GM19467 (cell line): ENCODE measurements at regions not wholly inside any gene's neighbourhood (a gene's known extent, or its start where the extent isn't known, plus 50 kb on each side); places are given as distances from the start of the nearest gene placed in this dataset.

Experiments used
- ATAC-seq: cut with Tn5 transposase; IDR thresholded peaks from one replicate; pipeline ENCODE4 v1.9.1; 2021; ENCODE audit warnings: mild to moderate bottlenecking, moderate library complexity; ENCODE audit not compliant: unreplicated experiment

DNA sequence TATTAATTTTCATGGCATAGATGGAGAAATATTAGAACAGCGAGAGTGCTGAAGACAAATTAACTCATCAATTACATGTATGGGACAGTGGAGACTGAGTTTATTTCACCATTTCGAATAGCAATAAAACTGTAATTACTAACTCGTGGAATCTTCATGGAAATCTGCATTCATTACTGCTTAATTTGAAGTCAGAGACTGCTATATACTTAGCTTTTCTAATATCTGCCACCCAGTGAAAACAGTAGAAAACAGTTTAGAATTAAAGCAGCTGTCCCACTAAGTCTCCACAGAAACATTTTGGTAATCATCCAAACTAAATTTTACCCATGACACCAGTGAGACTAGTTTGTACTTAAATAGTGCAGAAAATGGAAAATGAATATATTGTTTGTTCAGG lies 56.8 kb downstream of the IZUMO3 start:
- no peak for ATAC-seq

DNA sequence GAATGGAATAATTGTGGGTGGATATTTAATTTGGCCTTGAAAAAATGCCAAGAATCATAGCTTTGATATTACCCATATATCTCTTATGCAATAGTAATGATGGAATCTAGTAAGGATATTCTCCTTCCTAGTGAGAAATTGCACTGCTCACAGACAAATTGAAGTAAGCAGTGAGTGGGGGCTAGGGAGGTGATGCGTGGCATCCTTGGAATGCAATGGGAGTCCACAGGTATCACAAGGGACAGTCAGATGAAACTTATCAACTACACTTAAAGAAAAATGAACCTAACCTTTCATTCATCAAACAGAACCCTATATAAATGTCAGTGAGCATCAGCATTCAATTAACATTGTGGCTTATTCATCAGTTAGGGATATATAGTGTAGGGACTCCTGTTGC lies 57.8 kb downstream of the IZUMO3 start:
- ATAC-seq, result no peak

DNA sequence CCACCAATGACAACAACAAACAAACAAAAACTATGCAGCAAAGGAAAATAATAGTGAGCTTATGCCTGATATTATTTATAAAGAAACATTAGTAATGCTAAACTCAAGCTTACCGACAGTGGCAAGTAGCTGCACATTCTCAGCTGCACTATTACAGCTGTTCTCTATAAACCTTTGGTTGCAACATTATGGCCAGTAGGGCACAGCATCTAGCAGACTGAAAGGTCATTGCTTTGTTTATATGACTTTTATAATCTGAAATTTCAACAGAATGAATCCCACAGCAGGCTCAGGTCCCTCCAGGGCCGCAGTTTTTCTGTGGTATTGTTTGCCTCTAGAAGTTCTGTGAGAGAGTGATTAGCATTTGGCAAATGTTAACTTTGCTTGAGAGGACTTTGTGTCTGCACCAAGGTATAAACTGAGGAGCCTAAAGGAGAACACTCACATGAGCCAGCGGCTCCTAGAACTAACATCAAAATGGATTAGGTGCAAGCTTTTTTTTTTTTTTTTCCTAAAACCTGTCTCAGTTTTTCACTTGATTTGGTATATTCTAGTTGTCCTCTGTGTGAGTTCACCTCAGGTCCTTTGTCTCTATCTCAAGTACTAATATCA lies 58.3 kb downstream of the IZUMO3 start:
- no peak for ATAC-seq

DNA sequence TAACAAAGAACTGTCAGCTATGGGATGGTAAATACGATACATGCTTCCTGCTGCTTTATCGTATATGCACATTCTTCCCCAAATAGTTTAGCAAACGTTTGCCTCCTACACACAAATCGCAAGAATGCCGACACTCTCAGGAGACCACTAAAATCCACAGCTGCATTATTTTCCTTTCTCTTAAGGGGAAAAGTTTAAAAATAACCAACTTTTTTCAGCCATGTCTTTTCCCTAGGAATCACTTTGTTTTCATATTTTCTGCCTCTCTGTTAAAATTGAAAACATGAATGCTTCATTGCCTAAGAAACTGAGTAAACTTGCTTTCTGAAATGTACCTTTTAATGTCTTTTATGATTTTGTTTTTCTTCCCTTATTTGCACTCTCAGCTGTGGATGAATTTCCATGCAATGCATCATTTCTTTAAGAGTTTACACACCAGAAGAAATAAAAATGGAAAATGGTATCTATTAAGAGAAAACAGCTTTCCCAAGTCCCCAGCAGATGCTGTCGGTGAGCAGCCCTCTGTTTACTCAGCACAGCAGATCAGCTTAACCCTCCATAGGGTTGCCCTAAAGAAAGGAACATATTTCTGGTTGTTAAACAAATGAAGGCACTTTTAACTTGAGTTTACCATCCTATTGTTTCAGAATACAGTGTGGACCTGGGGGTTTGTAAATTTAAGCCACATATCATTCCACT lies 66.2 kb downstream of the IZUMO3 start:
- no peak for ATAC-seq

DNA sequence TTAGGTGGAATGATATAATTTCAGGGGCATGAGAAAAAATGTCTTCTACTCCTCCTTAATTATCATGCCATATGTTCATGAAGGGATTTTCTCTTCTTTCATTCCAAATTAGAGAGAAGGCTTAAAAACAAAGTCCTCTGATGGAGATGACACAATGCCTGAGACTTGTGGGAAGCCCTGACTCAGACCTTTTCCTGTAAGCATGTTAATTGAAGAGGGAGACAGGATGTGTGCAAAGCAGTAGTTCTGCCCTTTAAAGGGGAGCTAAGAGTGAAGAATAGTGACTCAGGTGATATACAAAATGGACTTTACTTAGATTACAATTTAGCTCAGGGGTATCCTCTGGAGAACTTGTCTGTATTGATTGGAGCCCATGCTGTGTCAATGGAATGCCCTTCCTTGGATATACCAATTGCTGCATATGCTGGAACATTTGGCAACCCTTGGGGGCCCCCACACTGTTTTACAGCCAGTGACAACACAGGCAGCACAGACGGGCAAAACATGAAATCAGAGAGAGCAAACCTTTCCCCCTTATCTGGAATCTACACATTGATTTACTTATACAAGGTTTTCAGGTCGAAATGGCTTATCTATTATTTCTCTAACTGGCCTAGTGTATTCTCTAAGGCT lies 81.3 kb downstream of the IZUMO3 start:
- ATAC-seq, result no peak

DNA sequence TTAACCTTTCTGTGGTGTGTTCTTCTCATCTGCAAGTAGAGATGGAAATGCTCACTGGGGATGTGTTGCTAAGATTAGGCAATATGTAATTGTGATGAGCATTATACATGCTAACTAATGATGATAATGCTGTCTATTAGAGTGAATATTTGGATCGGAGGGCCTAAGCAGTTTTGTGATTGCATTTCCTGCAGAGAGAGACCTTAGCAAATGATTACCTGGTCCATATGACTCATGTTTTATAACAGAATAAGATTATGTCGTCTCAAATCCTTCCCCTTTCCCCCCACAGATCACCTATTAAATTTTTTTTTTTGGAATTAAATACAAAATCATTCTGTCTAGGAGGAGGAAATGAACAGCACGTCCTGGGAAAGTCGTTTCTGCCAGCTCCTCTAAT lies 82.7 kb downstream of the IZUMO3 start:
- no peak for ATAC-seq

DNA sequence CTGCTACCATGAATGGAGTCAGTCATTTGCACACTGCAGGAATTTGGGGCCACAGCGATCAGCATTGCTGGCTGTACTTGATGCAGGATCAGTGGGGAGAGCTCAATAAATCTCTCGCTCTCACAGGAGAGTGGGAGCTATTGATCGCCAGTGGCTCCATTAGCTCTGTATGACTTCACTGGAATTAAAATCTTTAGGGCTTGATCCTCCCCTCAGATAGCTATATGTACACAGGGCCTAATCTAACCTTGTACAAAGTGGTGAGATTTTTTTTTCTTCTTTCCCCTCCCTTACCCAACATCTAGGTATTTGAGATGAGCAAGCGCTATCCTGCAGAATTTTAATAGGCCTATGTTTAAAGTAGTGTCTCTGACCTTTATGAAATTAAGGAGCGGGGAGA lies 84.9 kb downstream of the IZUMO3 start:
- no peak for ATAC-seq

DNA sequence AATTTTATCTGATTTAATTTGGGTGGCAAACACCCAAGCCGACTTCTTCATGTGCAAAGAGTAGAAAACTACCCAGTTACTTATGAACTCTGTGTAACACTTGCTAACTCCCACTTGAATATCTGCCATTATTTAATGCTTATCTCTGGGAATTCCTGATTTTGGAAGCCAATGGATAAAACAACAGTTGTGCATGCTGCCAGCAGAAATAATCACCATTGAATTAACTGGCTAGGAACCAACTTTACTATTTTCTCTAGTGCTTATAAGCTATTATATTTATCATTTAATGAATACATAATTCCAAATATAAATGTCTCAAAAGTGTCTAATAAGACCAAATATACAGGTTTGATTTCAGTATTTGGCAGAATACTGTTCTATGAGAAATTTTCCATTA lies 85.7 kb downstream of the IZUMO3 start:
- ATAC-seq, result no peak

DNA sequence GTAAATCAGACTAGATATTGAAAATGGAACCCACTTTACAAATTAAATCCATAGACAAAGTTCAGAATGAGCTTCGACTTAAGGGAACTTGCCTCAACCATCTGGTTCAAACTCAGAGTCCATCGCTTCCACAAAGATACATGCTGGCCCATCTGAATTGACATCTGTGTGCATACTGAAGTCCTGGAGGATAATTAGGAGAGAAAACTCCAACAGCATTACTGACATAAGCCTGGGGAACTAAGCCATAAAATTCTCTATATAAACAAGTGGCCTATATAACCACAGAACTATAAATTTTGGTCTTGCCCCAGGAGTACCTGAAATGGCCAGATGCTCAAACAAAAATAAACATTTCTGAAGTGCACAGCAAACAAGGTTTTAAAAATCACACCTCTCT lies 94.4 kb downstream of the IZUMO3 start:
- no peak for ATAC-seq

DNA sequence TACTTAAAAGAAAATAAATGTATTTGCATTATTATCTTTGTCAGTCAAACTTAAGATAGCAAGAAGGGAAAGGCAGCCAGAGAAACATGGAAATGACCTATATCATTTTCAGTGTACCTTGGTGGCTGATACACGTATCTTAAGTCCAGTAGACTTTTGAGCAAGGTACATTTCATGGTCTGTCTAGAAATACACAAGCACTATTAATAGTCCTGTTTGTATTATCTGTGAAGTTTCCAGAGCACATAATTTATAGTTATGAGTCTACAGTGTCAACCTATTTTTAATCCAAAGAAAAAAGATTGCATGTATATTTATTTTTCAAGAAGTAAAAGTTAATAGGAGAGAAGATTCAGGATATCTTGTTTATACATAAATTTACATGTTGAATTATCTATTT lies 95.7 kb downstream of the IZUMO3 start:
- ATAC-seq, result no peak

DNA sequence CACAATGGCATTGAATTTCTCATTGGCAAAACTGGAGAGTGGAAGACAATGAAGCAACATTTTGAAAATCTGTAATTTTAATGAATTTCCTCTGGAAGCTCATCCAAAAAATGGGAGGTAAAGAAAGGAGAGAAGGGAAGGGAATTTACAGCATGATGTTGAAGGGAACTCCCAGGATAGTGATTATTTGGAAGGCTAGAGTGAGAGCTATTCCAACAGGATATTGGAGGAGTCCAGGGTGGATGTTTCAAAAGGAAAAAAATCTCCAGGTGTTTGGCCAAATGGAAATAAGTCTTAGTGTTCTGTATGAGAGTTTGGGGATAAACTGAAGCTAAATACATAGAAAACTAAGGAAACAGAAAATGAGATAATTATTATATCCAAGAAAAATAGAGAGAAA lies 106.2 kb downstream of the IZUMO3 start:
- no peak for ATAC-seq

DNA sequence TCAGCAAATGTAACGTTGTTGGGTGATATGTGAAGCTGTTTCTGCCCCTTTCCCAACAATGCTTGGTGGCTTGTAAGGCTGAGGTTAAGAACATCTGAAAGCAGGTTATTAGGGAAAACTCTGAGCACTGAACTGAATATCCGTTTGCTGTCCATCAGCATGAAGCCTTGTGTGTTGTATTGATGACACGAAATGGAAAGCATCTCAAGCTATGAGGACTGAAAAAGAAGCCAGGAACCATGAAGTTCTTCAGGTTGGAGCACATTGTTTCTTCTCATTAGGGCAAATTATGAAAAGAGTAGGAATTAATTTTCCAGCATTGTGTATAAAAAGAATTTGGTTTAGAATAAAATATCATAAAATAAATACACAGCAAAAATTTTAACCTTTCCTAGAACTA lies 106.8 kb downstream of the IZUMO3 start:
- ATAC-seq, result no peak

DNA sequence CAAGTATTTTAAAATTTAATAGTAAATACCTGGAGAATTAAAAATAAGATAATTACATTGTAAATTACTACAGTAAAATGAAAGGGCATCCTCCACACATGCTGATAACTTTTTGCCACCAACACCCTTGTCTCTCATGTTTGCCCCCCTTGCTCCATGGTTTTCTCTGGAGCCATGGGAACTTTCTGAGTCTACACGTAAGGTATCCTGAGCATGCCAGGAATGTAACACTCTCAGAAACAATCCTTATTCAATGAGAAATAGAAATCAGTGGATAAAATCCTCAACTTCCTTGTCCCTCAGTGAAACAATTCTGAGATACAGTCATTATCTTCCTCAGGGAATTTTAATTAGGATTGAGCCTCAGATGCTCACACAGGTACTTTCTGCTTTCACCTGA lies 108.9 kb downstream of the IZUMO3 start:
- no peak for ATAC-seq

DNA sequence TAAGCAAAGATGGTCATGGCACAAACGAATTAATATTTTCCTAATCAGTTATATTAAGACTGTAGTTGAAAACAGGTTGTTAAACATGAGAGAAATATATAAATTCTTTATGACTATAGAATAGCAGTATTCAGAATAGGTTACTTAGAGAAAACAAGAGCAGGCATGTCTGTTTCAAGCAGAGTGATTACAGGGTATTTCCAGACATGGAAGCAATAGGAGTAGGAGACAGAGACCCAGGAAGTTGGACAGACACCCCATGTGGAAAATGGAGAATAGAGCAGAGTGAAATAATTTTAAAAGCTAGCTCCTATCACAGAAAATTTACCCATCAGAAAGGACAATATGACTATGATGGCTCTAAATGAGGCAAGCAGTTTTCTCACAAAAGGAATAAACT lies 111.5 kb downstream of the IZUMO3 start:
- ATAC-seq, result no peak

DNA sequence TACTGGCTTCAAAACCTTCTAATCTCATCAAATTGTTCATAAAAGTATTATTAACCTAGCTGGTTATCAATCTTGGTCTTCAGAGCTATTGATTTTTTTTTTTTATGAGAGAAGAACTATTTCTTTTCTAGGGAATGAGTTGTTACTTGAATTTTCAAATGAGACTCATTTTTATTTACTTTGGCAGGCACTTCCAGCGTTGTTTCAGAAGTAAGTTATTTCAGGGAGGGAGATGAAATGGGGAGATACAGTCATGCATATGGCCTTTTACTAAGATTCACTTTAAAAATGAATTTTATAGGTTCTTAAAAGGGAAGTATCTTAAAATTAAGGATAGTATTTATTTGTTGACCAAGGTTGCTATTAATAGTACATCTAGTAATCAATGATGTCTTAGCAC lies 129.6 kb downstream of the IZUMO3 start:
- ATAC-seq, result no peak

DNA sequence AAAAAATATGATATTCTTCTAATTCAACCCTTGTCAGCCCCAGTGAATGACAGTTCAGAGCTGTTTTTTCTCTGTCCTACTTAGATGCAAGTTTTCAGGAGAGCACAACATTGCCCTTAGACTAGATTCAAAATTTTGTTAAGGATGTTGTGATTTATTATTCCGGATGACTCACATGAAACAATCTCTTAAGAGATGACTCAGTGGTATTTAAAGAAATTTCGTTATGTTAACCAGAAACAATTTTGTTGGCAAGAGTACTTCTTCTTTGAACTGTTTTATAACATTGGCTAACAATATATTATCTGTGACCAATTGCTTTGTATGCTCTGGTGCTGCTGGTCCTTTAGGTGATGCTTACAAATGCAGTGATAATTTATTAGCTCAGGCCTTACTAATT lies 132.0 kb downstream of the IZUMO3 start:
- ATAC-seq, result no peak

DNA sequence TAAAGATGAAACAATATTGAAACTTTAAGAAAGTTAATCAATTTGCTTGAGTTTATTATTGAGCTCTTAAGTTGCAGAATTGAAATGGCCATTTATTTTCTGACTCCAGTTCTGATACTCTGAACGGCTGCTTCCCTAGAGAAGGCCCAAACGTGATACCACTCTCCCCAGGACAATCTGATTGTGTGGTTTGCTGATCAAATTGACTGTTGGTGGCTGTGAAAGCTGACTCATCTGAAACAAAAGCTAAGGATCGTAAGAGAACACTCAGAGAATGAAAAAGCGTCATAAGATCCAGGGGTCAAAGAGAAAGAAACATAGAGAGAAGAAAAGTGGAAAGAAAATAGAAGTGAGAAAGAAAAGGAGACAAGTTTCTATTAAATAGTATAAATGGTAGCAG lies 147.2 kb downstream of the IZUMO3 start:
- ATAC-seq, result no peak

DNA sequence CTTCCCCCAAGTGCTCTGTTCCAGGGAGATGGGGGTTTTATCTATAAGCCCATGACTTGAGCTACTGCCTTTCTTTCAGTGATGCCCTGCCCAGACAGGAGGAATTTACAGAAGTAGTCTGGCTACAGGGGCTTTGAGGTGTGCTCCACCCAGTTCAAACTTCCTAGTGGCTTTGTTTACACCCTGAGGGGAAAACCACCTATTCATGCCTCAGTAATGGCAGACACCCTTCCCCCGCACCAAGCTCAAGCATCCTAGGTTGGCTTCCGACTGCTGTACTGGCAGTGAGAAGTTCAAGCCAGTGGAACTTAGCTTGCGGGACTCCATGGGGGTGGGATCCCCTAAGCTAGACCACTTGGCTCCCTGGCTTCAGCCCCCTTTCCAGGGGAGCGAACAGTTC lies 154.6 kb downstream of the IZUMO3 start:
- ATAC-seq, result no peak

DNA sequence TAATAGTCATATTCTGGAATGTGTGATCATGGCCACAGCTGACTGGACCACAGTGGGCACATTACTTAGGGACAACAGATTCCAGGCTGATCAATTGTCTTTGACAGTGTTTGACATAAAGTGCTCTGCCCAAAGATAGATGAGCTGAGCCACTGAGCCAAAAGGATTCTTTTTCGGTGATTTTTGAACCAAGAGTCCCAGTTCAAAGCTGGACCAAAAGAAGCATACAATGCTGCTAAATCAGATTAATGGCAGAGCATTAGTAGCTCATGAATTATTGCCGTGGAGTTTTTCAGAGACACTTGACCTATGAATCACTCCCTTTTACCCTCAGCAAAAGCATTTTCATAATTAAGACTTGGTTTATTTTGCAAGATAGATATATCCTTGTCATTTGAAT lies 160.6 kb downstream of the IZUMO3 start:
- no peak for ATAC-seq

DNA sequence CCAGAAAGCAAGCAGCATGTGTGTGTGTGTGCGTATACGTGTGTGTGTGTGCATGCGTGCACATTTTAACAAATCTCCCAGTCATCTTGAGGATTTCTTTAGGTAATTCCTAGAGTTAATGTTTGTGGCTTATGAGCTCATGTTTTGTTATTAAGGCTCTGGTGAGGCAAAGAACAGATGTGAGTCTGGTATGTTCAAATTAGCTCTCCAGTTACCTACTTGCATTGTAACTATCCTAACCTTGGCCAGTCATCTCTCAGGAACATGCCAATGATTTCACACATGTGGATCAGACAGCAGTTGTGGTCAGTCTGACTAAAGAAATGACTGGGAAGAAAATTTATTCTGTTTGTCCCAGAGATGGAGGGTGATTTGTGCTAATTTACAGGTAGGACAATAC lies 163.1 kb downstream of the IZUMO3 start:
- no peak for ATAC-seq

DNA sequence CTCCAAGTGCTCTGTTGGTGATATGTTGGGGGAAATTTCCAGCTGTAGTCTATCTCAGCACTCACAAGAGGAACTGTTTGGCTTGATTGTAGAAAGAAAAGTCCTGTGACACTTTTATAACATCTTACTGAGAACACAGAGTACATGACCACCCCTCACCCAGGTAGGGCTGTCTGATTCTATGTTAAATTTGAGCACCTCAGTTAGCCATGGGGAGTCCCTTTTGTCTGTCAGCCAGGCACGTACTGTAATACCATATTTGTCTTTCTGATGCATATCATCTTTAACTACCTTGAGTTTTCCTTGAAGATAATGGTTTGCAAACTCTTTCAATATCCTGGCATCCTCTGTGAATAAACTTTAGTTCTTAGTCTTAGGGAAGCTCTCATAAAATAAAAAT lies 164.5 kb downstream of the IZUMO3 start:
- ATAC-seq, result no peak

DNA sequence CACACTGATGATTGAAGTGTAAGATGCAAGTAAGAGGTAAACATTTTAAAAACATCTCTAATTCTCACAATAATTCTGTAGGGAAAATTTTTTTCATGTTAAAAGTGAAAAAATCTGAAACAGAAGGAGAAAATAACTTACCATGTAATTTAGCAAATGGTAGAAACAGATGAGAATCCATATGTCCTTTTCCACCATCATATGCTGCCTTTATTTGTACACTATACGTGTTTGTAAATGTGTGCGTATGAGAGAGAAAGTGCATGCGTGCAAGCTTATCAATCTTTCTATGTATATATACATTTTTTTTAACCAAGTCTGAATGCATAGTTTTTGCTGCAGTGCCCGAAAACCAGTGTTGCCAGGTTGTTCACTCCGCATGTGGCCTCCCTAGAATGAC lies 186.7 kb downstream of the IZUMO3 start:
- ATAC-seq, result no peak

DNA sequence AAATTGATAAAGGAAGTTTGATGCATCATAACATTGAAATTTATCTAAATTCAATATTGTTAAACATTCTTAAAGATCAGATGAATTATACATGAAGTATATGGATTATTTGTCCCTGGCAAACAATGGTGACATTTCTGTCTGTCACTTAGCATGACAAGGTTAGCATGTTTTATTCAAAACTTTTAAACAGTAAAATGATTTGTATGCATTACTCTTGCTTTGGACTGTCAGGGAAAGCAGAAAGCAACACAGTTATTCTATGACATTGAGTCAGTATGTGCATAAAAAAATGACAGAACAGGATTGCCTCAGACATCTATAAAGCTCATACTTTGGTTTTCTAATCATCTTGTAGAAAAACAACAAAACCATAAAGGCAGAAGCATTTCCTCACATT lies 193.7 kb downstream of the IZUMO3 start:
- ATAC-seq, result no peak
